SK-N-SH treated with all-trans-retinoic acid at 6 μM for 48 hours (cell line): ENCODE measurements at regions not wholly inside any gene's neighbourhood (a gene's known extent, or its start where the extent isn't known, plus 50 kb on each side); places are given as distances from the start of the nearest gene placed in this dataset.

ENCODE experiments used
- ATAC-seq: fragments of 200-7000 bp; cut with Tn5 transposase; 3 replicates; pipeline ENCODE4 v1.9.1; 2020; ENCODE audit warnings: mild to moderate bottlenecking, moderate library complexity
- ARNTL ChIP-seq: fragments of 450-650 bp; formaldehyde crosslinking; IDR thresholded peaks from 2 replicates; pipeline ENCODE4 v1.5.0; 2020; ENCODE audit warnings: low read depth, mild to moderate bottlenecking, moderate library complexity, borderline replicate concordance
- BACH2 ChIP-seq: fragments of 250-450 bp; sonication (Bioruptor Pico); IDR thresholded peaks from 2 replicates; pipeline ENCODE4 v1.9.0; 2021; ENCODE audit warnings: mild to moderate bottlenecking, borderline replicate concordance
- CREB5 ChIP-seq: fragments of 250-450 bp; sonication (Bioruptor Pico); IDR thresholded peaks from 2 replicates; pipeline ENCODE4 v1.5.1; 2020; ENCODE audit warnings: low read depth, mild to moderate bottlenecking, moderate library complexity
- CSDC2 ChIP-seq: fragments of 250-450 bp; sonication (Bioruptor Pico); IDR thresholded peaks from 2 replicates; pipeline ENCODE4 v1.5.0; 2020; ENCODE audit warnings: mild to moderate bottlenecking, moderate library complexity
- CSRNP3 ChIP-seq: fragments of 250-450 bp; sonication (Bioruptor Pico); IDR thresholded peaks from 2 replicates; pipeline ENCODE4 v1.5.1; 2021; ENCODE audit warnings: mild to moderate bottlenecking, moderate library complexity
- ESRRG ChIP-seq: fragments of 250-450 bp; sonication (Bioruptor Pico); IDR thresholded peaks from 2 replicates; pipeline ENCODE4 v1.6.1; 2021; ENCODE audit warnings: mild to moderate bottlenecking
- GLIS3 ChIP-seq: fragments of 250-450 bp; sonication (Bioruptor Pico); IDR thresholded peaks from 2 replicates; pipeline ENCODE4 v1.5.0; 2020; ENCODE audit warnings: mild to moderate bottlenecking, moderate library complexity
- PATZ1 ChIP-seq: fragments of 250-450 bp; sonication (Bioruptor Pico); IDR thresholded peaks from 2 replicates; pipeline ENCODE4 v1.8.0; 2020; ENCODE audit warnings: mild to moderate bottlenecking, moderate library complexity, borderline replicate concordance
- POU6F1 ChIP-seq: fragments of 250-450 bp; sonication (Bioruptor Pico); IDR thresholded peaks from 2 replicates; pipeline ENCODE4 v1.8.0; 2021; ENCODE audit warnings: low read depth, mild to moderate bottlenecking, moderate library complexity, borderline replicate concordance
- PPARA ChIP-seq: fragments of 250-450 bp; sonication (Bioruptor Pico); IDR thresholded peaks from 2 replicates; pipeline ENCODE4 v1.5.0; 2020; ENCODE audit warnings: mild to moderate bottlenecking, borderline replicate concordance
- RARB ChIP-seq: fragments of 250-450 bp; sonication (Bioruptor Pico); IDR thresholded peaks from 2 replicates; pipeline ENCODE4 v1.8.0; 2021; ENCODE audit warnings: mild to moderate bottlenecking, moderate library complexity
- TCF4 ChIP-seq: fragments of 250-450 bp; sonication (Bioruptor Pico); IDR thresholded peaks from 2 replicates; pipeline ENCODE4 v1.8.0; 2021; ENCODE audit warnings: mild to moderate bottlenecking, moderate library complexity, borderline replicate concordance
- TOX ChIP-seq: fragments of 250-450 bp; sonication (Bioruptor Pico); IDR thresholded peaks from 2 replicates; pipeline ENCODE4 v1.8.0; 2021; ENCODE audit warnings: mild to moderate bottlenecking, moderate library complexity, borderline replicate concordance
- TSHZ2 ChIP-seq: fragments of 250-450 bp; sonication (Bioruptor Pico); IDR thresholded peaks from 2 replicates; pipeline ENCODE4 v1.5.0; 2020; ENCODE audit warnings: mild to moderate bottlenecking, moderate library complexity
- ZC3H10 ChIP-seq: fragments of 250-450 bp; sonication (Bioruptor Pico); IDR thresholded peaks from 2 replicates; pipeline ENCODE4 v1.5.1; 2021; ENCODE audit warnings: mild to moderate bottlenecking, moderate library complexity
- ZFP3 ChIP-seq: fragments of 250-450 bp; sonication (Bioruptor Pico); IDR thresholded peaks from 2 replicates; pipeline ENCODE4 v1.5.0; 2020; ENCODE audit warnings: mild to moderate bottlenecking, moderate library complexity
- ZFP30 ChIP-seq: fragments of 450-650 bp; formaldehyde crosslinking; IDR thresholded peaks from 2 replicates; pipeline ENCODE4 v1.5.0; 2022; ENCODE audit warnings: mild to moderate bottlenecking, moderate library complexity
- ZNF565 ChIP-seq: fragments of 450-650 bp; formaldehyde crosslinking; conservative IDR thresholded peaks from 2 replicates; pipeline ENCODE4 v1.5.0; 2020; ENCODE audit warnings: low read depth, mild to moderate bottlenecking, moderate library complexity
- ZNF8 ChIP-seq: fragments of 450-650 bp; formaldehyde crosslinking; IDR thresholded peaks from 2 replicates; pipeline ENCODE4 v1.5.0; 2020; ENCODE audit warnings: mild to moderate bottlenecking, moderate library complexity

GRCh38 chr6:66735106-66735890, 1028.3 kb upstream of the EYS start:
- TF ChIP-seq POU6F1 (no peak), GLIS3 (CRISPR knock-in tag) (no peak), ZNF8 (CRISPR knock-in tag) (no peak), TOX (CRISPR knock-in tag) (no peak)
- no peak for ATAC-seq

- no peak for ATAC-seq
- no peak for TF ChIP-seq TSHZ2 (CRISPR knock-in tag)
- TF ChIP-seq ZNF565, result no peak
- TF ChIP-seq CSDC2 (CRISPR knock-in tag), result no peak
- TF ChIP-seq RARB, result no peak
- TF ChIP-seq, all 23 proteins: peak for 0
These were observed 1024.3 kb upstream of the EYS start for GRCh38 chr6:66731310-66731709.

- TF ChIP-seq CSDC2 (CRISPR knock-in tag) (no peak), ZNF8 (CRISPR knock-in tag) (no peak), CSRNP3 (no peak), TOX (CRISPR knock-in tag) (no peak), TSHZ2 (CRISPR knock-in tag) (no peak), ZFP3 (no peak), BACH2 (CRISPR knock-in tag) (no peak), ARNTL (CRISPR knock-in tag) (no peak), RARB (no peak), PATZ1 (CRISPR knock-in tag) (no peak), ZFP30 (CRISPR knock-in tag) (no peak), CREB5 (CRISPR knock-in tag) (no peak), ESRRG (CRISPR knock-in tag) (no peak), PPARA (CRISPR knock-in tag) (no peak), ZC3H10 (CRISPR knock-in tag) (no peak), TCF4 (CRISPR knock-in tag) (no peak)
- TF ChIP-seq, all 23 proteins: peak for 0
These were observed 1018.6 kb upstream of the EYS start for GRCh38 chr6:66725670-66726069.

More at GRCh38 chr6:66725670-66726069, 1018.6 kb upstream of the EYS start:
- ATAC-seq, result no peak
